ENCODE measurements at regions not wholly inside any gene's neighbourhood (a gene's known extent, or its start where the extent isn't known, plus 50 kb on each side); places are given as distances from the start of the nearest gene placed in this dataset.

DNA sequence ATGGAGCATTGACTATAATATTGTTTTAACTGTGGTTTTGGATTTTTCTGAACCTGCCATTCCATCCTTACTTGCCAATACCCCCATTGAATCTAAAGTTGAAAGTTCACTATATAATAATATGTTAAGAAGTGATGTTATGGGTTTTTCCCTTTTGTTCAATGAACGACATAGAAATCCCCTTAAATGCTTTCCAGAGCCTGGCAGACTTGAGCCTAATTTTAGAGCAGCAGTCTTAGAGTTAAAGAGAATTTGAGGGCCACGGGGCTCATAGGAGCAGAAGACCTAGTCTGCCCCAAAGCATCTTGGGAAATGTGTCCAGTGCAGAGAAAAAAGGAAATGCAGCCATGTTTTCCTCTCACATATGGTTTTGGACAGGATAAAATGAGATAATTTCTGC is 146.1 kb upstream of the SLC44A1 start (continued):
- TF ChIP-seq HOMEZ (CRISPR knock-in tag; IDR thresholded peaks at IDR 0.05) (no peak), POLR2B (IDR thresholded peaks at IDR 0.05; ENCODE audit: low read depth, partially characterized antibody) (no peak)

DNA sequence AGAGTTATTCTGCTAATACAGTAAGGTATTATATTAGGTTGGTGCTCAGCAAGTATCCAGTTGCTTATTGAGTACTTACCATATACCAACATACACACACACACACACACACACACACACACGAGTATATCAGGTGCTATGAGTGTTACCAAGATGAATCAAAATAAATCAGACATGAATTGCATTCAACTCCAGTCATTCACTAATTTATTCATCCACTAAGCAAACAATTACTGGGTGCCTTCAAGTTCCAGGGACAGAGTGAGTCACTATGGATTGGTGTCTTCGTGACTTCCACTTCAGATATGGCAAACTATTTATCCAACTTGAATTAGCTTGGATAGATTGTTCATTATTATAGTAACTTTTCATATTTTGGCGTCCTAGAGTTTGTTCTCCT is 140.7 kb upstream of the SLC44A1 start:
- Histone ChIP-seq H3K4me2 (ENCODE audit: insufficient read depth, low read length) (no peak overlapping the region), H2AFZ (ENCODE audit: low read depth, low read length) (no peak overlapping the region), H3K36me3 (ENCODE audit: control insufficient read depth, insufficient read depth, low read length) (no peaks in the 10 kb centered on the region), H3K79me2 (ENCODE audit: control insufficient read depth, insufficient read depth, low read length) (no peaks in the 10 kb centered on the region), H3K9ac (ENCODE audit: insufficient read depth in 1 of 2, low read depth in 2 of 2, low read length in 2 of 2) (no peak overlapping the region), H4K20me1 (replicated peaks; ENCODE audit: control insufficient read depth, insufficient read depth, low read length) (no peaks in the 10 kb centered on the region), H3K9me1 (ENCODE audit: control insufficient read depth, insufficient read depth, low read length) (no peaks in the 10 kb centered on the region), H3K9me3 (replicated peaks; ENCODE audit: control insufficient read depth, insufficient read depth, low read depth, low read length) (no peaks in the 10 kb centered on the region), H3K27ac (ENCODE audit: extremely low read depth, low read depth, low read length) (no peak overlapping the region), H3K4me1 (replicated peaks in 1 of 2; ENCODE audit: control insufficient read depth in 2 of 2, insufficient read depth in 2 of 2, low read length in 2 of 2) (no peaks in the 10 kb centered on the region), H3K4me3 (no peak overlapping the region), H3K27me3 (ENCODE audit: control insufficient read depth in 2 of 2, insufficient read depth in 2 of 2, low read length in 2 of 2) (no peaks in the 10 kb centered on the region)
- POLR2A ChIA-PET, result no interaction called here
- no peak for ATAC-seq
- no peak for DNase-seq (ENCODE audit: extremely low read depth in 1 of 4, low spot score in 3 of 4)
- FAIRE-seq, result no peak
- 0% methylated on average over 3 of the region's 3 CpGs for WGBS (ENCODE audit: insufficient coverage, low coverage, missing lambda C conversion rate)
- BruUV-seq (replicated peaks), result no TSS peak
- in situ Hi-C loops (cut with MboI) (no loop called here), intact Hi-C loops (cut with micrococcal nuclease) (no loop called here)
- TF ChIP-seq MTA1 (IDR thresholded peaks at IDR 0.05; ENCODE audit: borderline replicate concordance) (no peak), IRF1 (CRISPR knock-in tag; IDR thresholded peaks at IDR 0.05; ENCODE audit: borderline replicate concordance) (no peak), BHLHE40 (IDR thresholded peaks at IDR 0.05; ENCODE audit: low read length) (no peak)
- TF ChIP-seq, protein P1, sequence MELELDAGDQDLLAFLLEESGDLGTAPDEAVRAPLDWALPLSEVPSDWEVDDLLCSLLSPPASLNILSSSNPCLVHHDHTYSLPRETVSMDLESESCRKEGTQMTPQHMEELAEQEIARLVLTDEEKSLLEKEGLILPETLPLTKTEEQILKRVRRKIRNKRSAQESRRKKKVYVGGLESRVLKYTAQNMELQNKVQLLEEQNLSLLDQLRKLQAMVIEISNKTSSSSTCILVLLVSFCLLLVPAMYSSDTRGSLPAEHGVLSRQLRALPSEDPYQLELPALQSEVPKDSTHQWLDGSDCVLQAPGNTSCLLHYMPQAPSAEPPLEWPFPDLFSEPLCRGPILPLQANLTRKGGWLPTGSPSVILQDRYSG (tag; conservative IDR thresholded peaks at IDR 0.05; ENCODE audit: low read depth), result no peak
- CTCF ChIA-PET (ENCODE audit: low intra/inter-chr PET ratio), result no interaction called here

Measured in K562 (cell line).